Globus pallidus (tissue), 1 donor: ENCODE measurements at regions not wholly inside any gene's neighbourhood (a gene's known extent, or its start where the extent isn't known, plus 50 kb on each side); places are given as distances from the start of the nearest gene placed in this dataset.

Experiments
- DNase-seq: peaks from one replicate; pipeline ENCODE4 v3.0.0-alpha.2; 2015; ENCODE audit warnings: low spot score

DNA sequence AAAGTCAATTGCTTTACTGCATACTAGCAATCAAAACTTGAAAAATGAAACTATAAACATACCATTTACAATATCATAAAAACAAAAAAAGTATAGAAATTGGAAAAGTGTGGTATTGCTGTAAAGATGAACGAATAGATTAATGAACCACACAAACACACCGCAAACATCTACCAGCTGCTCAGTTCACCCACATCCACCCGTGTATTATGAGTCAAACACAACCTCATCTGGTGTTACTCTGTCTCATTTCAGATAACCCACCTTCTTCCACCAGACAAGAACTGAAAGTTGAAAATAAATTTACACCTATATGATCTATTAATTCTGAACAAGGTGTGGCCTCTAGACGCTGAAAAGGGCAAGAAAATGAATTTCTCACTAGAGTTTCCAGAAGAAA, 53.3 kb downstream of the BLID start:
- no peak for DNase-seq

DNA sequence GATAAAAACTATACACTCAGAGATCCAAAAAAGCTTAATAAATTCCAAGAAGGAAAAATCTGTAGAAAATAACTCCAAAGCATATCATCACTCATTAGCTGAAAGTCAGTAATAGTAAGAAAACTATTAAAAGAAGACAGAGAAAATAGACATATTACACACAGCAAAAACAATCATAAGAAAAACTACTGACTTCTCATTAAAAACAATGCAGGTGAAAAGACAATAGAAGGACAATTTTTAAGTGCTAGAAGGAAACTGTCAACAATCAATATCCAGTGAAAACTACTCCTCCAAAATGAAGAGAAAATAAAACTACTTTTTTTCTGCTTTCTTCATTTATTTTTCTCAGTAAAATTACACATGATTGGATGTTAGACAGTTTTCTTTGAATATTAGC, 56.5 kb downstream of the BLID start:
- DNase-seq = no peak

DNA sequence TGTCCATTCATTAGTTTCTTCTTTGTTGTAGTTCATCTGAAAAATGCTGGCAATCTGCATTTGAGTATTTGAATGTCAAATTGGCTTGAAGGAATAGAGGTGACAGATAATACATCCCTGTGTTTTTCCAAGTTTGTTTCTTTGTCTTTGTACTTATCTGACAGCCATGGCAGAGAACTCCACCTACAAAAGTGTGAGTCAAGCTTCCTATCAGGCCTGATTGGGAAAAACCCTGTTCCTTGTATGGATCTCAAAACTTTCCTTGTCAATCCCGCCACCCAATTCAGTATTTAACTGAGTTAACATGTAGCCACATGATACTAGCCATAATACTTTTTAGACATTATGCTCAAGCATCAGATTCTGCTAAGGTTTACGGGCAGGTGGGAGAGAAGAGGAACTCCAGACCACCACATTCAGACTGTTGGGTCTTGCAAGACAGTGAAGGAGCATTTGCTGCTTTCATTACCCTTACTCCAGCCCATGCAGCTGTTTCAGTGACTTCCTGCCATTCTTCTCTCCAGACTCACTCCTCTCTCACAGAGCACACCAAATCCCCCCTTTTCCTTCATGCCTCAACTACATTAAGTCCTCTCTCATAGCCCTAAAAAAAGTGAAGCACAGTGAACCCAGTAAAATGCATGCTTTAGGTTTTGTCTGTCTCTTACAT, 65.9 kb downstream of the BLID start:
- no peak for DNase-seq

DNA sequence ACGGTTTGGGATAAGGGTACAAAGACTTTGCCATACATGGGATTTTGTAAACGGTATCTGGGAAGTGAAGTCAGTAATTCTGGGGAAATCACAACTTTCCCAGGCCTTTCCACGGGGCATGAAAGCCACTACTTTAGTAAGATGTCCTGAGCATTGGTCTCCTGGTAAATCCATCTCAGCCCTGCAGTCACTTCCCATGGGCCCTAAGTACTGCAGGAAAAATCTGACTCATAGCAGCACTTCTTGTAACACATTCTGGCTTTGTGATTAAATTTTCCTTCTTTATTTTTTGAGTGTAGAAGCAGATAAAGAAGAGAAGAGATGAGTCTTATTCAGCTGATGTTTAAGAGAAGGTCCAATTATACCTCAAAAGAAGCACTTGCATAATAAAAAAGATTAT, 67.6 kb downstream of the BLID start:
- DNase-seq = no peak

DNA sequence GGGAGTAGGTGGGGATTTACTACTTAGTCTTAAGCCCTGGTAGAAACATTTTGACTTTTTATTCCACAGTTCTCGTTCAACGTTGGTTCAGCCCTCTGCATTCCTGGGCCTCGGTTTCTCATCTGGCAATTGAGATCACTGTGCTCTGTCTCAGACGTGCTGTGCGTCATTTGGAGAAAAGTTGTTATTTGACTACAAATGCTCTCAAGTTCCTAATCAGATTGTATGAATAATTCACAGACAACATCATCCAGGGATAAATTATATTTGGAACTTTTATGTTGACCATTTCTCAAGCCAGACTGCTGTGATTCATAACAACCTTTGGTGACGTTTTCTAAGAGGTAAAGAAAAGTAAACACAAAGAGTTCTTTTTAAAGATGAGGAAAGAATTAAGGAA, 69.2 kb downstream of the BLID start:
- no peak for DNase-seq

DNA sequence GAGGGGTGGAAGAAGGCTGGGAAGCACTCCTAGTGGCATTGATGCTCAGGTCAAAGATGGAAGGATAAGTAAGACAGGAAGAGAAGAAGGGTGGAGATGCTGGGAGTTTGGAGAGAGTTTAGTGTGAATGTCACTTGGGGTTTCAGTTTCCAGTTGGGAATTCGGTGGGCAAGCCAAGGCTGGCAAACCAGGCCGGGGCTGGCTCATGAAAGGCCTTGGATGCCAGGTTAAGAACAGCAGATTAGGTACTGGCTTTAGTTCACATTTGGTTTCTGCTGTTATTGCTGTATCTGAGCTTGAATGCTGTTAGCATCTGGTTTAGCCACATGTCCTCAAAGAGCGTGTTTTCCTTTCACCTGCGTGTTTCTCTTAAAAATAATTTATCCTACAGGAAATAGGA, 69.6 kb downstream of the BLID start:
- DNase-seq = no peak

DNA sequence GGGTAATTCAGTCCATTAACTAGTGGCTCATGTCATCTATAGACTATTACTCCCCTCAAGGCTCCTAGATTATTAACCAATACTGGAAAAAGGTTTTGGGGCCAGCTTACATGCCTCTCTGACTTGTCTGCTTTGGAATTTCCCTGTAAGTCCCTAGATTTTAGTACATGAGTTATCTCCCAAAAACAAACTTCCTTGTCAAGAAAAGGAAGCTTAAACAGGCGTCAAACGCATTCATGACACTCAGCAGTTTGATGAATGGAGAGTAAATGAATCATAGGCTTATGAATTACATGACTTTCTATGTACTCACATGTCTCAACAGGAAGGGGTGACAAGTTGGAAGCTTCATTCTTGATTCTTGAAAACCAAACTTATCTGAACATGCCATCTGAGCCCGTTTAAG, 70.8 kb downstream of the BLID start:
- DNase-seq = no peak

DNA sequence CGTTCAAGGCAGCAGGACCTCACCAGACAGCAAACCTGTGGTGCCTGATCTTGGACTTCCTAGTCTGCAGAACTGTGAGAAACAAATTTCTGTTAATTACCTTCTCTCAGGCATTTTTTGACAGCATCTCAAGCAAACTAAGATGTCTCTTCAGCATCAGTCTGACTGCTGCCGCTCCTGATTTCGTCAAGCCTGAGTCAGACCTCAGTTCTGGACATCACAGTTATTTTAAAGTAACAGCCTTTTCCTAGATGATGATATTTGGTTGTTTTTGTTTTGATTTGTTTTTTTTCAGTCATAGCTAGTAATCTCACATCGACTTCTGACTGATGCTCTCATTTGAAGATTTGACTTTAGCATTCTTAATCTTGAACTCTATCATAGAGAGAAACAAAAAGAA, 71.9 kb downstream of the BLID start:
- no peak for DNase-seq

DNA sequence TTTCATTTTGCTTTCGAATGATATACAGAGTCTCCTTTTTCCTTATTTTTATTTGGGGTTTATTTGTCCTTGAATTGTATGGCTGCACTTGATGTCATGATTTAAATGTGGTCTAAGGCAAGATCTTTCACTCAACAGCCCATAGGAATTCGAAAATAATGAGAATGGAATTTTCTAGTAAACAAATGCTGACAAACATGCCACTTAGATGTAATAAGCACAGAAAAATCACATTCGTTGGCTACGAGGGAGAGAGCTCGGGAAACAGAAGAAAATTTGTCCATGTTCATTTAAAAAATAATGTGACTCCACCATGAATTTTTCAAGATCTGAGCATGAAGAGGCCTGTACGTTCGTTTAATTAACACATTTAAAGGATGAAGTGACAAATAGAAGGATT, 73.0 kb downstream of the BLID start:
- no peak for DNase-seq

DNA sequence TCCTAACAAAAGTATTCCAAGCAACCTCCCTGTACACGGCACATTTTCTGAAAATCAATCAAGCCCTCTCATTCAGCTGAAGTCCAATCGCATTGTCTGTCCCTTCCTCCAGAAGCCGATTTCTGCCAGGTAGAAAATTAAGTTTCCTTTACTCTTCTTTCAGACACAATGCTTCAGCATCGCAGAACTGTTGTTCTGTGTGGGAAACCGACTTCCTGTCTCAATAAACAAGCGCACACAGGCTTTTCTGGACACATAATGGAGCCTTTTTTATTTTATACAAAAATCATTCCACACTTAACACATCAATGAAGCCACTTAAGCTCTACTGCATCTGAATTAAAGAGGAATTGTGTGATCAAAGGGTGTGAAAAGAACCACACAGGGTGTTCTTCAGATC, 75.6 kb downstream of the BLID start:
- DNase-seq = no peak

DNA sequence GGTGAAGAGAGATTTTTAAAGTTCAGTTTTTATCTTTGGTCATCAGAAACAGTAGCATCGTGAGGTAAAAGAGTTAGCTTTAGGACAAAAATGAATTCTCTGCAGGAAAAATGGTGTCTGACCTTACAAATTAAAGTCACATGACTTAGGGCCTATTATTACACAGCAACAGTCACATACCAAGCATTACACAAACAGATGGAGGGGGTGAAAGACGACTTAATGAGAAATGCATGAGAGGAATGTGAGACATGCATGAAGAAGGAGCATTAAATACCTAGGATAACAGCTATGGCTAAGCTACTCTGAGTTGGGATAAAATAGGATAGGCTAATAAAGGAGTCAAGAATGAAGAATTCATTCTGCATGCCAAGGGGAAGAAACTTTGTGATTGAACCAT, 77.5 kb downstream of the BLID start:
- DNase-seq = no peak

DNA sequence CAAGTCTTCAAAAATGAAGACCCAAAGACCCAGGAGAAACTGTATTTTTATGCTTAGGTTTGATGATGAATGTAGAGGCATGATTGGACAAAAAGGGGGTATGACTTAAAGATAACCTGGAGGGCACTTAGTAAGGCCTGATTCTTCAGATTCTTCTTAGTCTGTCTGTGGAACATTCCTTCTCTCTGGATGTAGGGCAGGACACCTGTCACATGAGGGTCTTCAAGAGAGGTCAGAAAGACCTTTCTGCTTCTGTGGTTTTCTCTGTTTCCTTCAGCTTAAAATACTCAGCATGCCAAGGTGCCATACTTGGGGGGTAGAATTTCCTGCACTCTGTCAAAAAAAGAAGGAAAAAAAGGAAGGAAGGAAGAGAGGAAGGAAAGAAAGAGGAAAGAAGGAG, 78.1 kb downstream of the BLID start:
- DNase-seq = no peak

DNA sequence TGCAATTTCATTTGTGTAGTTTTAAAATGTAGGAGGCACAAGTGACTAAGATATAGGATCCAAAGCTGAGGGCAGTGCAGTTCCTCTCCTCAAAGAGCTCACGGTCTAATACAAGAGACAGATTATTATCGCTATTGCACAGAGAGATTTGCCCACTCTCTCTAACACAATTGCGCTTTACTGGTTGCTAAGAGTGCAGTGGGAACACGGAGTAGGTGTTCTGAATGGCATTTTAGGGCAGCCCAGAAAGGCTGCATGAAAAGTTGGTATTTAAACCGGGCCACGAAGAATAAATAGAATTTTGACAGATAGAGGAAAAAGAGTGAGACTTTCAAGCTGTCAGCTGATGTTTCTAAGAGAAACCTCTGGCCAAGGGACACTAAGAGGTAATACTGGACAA, 79.5 kb downstream of the BLID start:
- DNase-seq = no peak

DNA sequence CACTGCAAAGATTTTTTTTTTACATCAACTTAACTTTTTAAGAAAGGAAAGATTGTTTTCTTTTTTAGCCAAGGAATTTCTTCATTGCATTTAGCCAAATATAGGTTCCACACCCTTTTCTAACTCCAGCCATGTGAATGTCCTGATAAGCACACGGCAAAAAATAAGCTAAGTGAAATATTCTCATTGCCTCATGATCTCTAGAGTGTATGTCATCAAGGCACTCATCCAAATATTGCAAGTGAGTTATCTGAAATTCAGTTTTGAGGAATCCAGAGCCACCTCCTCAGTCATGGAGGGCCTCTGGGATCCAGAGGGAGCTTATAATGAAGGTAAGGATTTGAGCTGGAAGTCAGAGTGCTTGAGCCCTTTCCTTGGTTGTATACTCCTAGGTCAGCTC, 80.0 kb downstream of the BLID start:
- DNase-seq = no peak

DNA sequence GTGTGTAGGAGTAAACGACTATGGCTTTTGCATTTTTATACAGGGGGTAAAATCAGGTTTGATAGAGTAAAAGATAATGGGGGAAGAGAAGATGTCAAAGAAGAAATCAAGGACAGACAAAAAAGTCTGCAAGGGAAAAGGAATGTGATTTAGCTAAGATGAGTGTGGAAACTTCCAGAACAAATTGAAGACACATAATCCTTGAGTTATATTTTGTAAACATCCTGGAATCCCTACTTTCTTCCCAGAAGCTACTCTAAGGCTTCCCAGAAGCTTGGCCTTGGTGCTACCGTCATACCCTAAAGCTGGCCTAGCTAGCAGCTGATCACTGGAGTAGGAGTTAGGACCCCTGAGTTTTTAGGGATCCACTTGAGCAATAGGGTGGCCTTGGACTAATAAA, 82.4 kb downstream of the BLID start:
- DNase-seq = no peak

DNA sequence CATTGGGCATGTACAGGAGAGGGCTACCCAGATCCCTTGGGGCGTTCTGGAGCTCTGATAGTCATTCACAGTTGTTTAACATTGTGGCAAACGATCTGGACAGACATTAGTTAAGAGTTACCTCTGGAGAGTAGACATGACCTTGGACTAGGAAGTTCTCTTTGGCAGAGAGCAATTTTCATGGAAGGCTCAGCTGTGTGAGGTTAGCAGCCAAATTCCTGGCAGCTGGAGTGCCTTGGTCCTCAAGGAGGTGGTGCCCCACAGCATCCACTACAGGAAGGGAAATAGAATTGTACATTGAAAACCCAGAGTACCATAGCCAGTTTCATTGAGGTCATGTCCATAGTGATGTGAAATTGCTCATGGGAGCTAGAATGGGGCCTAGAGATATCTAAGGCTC, 82.8 kb downstream of the BLID start:
- DNase-seq = no peak

DNA sequence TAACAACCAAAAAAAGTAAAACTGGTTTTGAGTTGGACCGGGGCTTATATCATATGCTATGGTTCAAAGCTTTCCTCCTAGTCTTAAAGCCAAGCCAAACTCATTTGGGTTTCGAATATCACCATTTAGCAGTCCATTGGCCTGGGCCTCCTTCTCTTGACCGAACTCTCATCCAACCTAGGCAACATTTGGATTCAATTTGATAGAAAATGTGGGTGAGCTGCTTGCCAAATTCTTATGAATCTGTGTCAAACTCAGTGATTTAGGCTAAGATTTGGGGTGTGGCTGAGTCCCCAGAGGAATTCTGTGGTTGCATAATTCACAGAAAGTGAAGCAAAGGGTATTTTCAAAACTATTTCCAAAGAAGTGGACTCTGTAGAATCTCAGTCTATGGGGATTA, 83.7 kb downstream of the BLID start:
- DNase-seq = no peak

DNA sequence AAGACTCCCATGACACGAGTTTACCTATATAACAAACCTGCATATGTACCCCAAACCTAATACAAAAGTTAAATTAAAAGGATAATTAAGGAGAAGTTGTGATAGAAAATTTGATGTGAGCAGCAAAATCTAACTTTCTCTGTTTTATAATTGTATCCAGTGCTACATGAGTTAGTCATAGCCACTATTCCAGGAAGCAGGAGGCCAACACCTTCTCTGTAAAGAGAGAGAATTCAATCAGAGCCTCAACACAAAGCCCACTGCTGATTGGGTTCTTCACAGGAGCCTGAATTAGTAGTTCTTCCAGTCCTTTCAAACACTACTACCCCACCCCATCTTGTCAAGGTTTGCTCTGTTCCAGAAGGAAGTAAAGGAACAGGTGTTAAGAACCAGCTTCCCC, 84.2 kb downstream of the BLID start:
- no peak for DNase-seq

DNA sequence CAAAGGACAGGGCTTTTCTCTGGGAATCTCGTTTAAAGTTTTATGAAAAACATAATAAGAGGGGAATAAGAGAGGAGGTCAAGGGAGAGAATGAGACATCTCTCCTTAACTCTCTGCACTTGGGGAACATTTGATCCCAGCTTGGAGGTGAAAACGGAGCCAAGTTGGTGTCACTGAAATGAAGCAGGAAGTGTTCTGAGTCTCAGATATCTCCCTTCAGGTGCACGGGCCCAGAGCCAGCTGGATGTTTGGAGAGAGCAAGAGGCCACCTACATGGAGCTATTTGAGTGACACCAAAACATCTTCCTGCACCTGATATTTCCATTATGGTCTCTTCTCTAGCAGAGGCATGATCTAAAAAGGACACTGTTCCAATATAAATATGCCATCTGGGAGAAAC, 85.7 kb downstream of the BLID start:
- no peak for DNase-seq

DNA sequence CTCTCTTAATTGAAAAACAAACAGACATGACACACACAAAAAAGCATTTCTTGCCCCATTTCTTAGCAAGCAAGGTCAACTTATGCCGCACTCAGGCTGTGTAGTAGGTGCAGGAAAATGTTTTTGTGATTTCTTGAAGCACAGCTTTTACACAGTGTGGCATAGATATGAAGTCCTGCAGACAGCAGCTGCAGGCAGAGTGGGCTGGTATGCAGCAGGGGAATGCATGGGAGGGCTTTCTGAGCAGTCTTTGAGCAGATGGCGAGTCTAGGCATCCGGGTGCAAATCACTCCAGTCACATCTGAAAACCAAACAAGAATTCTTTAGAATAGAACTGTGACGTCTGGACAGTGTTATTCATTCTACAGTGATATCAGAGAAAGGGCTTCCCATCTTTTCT, 87.5 kb downstream of the BLID start:
- DNase-seq = no peak

DNA sequence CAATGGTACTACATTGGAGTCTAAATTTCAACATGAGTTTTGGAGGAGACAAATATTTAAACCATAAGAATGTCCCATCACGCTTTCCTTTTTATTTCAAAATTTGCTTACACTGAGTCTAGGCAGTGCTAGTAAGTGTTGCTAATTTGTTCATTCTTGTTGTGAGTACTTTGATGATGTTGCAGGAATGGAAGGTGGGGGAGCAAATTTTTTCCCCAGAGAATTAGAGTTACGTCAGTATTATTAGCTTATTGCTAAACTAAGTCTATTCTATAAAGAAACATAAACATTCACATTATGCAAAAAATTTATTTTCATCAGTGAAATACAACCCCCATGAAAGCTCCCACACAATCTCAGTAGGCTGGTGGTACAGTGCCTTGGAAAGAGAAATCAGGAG, 88.0 kb downstream of the BLID start:
- no peak for DNase-seq

DNA sequence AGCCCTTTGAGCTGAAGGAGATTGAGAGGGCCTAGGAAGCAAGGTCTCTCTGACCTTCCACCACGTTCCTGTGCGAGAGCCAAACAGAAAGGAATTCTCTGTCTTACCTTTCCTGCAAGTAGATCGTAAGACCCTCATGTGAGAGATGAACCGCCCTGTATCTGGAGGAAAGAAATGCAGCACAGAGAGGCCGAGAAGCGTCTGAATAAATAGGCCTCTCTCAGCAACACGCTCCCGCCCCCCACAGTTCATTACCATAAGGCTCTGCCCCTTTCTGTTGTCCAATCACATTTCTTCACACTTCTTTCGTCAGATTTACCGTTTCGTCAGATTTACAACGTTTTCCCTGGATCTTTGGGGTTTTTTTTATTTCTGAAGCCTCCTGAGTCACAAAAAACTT, 90.3 kb downstream of the BLID start:
- no peak for DNase-seq

DNA sequence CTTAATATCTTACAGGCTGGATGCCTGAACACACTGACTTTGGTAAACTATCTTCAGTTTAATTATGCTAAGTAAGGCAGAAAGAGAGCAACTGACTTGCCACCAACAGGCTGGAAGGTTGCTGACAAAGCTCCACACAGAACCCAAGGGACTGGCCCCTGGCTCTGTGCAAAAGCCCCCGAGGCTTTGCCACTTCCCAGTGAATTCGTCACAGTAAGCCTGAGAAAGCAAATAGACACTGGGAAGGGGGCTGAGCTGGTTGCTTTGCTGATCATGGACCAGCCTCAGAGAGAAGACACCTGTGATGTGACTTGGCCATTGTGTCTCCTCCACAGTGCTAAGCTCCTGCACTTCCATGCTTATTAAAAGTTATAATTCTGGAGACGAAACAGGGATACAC, 91.7 kb downstream of the BLID start:
- no peak for DNase-seq

DNA sequence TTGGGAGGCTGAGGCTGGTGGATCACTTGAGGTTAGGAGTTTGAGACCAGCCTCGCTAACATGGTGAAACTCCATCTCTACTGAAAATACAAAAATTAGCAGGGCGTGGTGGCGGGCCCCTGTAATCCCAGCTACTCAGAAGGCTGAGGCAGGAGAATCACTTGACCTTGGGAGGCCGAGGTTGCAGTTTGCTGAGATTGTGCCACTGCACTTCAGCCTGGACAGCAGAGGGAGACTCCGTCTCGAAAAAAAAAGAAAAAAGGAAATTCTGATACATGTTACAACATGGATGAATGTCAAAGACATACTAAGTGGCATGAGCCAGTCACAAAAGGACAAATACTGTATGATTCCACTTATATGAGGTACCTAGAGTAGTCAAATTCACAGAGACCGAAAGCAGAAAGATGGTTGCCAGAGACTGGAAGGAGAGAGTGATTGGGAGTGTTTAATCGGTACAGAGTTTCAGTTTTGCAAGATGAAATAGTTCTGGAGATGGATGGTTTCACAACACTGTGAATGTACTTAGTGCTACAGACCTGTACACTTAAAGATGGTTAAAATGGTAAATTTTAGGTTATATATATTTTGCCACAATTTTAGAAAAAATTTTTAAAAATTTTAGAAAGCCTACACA, 92.3 kb downstream of the BLID start:
- no peak for DNase-seq
